ENCODE measurements at regions not wholly inside any gene's neighbourhood (a gene's known extent, or its start where the extent isn't known, plus 50 kb on each side); places are given as distances from the start of the nearest gene placed in this dataset.

- no peak for FAIRE-seq
Observed at GRCh38 chr3:153901152-153901551, 220.0 kb upstream of the ARHGEF26 start.

DNA sequence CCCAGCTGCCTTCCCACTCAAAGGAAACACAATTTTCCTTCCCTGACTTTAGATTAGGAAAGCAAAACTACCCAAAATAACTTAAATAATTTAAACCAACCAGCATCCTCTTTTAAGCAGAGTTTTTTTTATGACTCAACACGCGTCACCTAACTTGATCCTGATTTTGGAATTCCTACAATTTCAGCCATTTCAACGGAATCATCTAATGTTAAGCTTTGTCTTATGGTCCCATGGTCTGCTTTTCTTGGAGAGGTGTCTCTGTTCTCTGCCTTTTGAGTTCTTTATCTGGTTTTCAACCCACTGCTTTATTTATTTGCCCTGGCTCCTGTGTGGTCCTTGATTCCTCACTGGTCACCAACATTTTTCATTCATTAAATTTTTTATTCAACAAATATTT is 219.2 kb upstream of the ARHGEF26 start:
- H2AFZ ChIP-seq (ENCODE audit: control insufficient read depth, low read length) = no peak overlapping the region
- H3K9me3 ChIP-seq (ENCODE audit: control insufficient read depth, low read depth, low read length) = no peaks in the 10 kb centered on the region
- H3K4me3 ChIP-seq (ENCODE audit: control insufficient read depth in 2 of 3, extremely low read depth in 1 of 3, insufficient read depth in 2 of 3, low read depth in 1 of 3, low read length in 3 of 3) = no peak overlapping the region
- no peak overlapping the region for H3K27ac ChIP-seq (ENCODE audit: control insufficient read depth, insufficient read depth, low read length)
- FAIRE-seq (no peak), DNase-seq (ENCODE audit: low read depth, low spot score) (no peak)
- no peaks in the 10 kb centered on the region for H3K4me1 ChIP-seq (ENCODE audit: control insufficient read depth, extremely low read depth, insufficient read depth, low read length)
- H3K27me3 ChIP-seq (ENCODE audit: control insufficient read depth, extremely low read depth, insufficient read depth, low read length) = no peaks in the 10 kb centered on the region
- no peak overlapping the region for H3K9ac ChIP-seq (ENCODE audit: control insufficient read depth, extremely low read depth, insufficient read depth, low read length)
- no peaks in the 10 kb centered on the region for H3K36me3 ChIP-seq (ENCODE audit: control insufficient read depth in 2 of 2, extremely low read depth in 1 of 2, insufficient read depth in 2 of 2, low read length in 2 of 2)
- no peaks in the 10 kb centered on the region for H4K20me1 ChIP-seq (ENCODE audit: control insufficient read depth, extremely low read depth, insufficient read depth, low read length)
- H3K79me2 ChIP-seq (ENCODE audit: control insufficient read depth, insufficient read depth, low read length) = no peaks in the 10 kb centered on the region
- H3K4me2 ChIP-seq (ENCODE audit: control insufficient read depth, extremely low read depth, insufficient read depth, low read depth, low read length) = no peak overlapping the region
- no peaks in the 10 kb centered on the region for H3K9me1 ChIP-seq (ENCODE audit: control insufficient read depth, extremely low read depth, insufficient read depth, low read length)
- TF ChIP-seq, protein P1, sequence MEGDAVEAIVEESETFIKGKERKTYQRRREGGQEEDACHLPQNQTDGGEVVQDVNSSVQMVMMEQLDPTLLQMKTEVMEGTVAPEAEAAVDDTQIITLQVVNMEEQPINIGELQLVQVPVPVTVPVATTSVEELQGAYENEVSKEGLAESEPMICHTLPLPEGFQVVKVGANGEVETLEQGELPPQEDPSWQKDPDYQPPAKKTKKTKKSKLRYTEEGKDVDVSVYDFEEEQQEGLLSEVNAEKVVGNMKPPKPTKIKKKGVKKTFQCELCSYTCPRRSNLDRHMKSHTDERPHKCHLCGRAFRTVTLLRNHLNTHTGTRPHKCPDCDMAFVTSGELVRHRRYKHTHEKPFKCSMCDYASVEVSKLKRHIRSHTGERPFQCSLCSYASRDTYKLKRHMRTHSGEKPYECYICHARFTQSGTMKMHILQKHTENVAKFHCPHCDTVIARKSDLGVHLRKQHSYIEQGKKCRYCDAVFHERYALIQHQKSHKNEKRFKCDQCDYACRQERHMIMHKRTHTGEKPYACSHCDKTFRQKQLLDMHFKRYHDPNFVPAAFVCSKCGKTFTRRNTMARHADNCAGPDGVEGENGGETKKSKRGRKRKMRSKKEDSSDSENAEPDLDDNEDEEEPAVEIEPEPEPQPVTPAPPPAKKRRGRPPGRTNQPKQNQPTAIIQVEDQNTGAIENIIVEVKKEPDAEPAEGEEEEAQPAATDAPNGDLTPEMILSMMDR (optimal IDR thresholded peaks at IDR 0.05 in 1 of 3, IDR thresholded peaks at IDR 0.05 in 1 of 3, conservative IDR thresholded peaks at IDR 0.05 in 1 of 3; ENCODE audit: extremely low read depth in 1 of 3, insufficient read depth in 2 of 3, low read length in 3 of 3) = no peak
- TF ChIP-seq EZH2 (IDR thresholded peaks at IDR 0.05; ENCODE audit: low read length) = no peak
- dilution Hi-C loops (cut with MboI; ENCODE audit: extremely low pct_ligation_motif_present, low sequenced_read_pairs) = no loop called here

More at GRCh38 chr3:153901152-153901551, 220.0 kb upstream of the ARHGEF26 start:
- Histone ChIP-seq H3K9me3 (ENCODE audit: control insufficient read depth, low read depth, low read length) (no peaks in the 10 kb centered on the region), H3K27me3 (ENCODE audit: control insufficient read depth, extremely low read depth, insufficient read depth, low read length) (no peaks in the 10 kb centered on the region), H2AFZ (ENCODE audit: control insufficient read depth, low read length) (no peak overlapping the region), H3K27ac (ENCODE audit: control insufficient read depth, insufficient read depth, low read length) (no peak overlapping the region), H3K4me2 (ENCODE audit: control insufficient read depth, extremely low read depth, insufficient read depth, low read depth, low read length) (no peak overlapping the region), H3K36me3 (ENCODE audit: control insufficient read depth in 2 of 2, extremely low read depth in 1 of 2, insufficient read depth in 2 of 2, low read length in 2 of 2) (no peaks in the 10 kb centered on the region), H3K4me3 (ENCODE audit: control insufficient read depth in 2 of 3, extremely low read depth in 1 of 3, insufficient read depth in 2 of 3, low read depth in 1 of 3, low read length in 3 of 3) (no peak overlapping the region), H3K9ac (ENCODE audit: control insufficient read depth, extremely low read depth, insufficient read depth, low read length) (no peak overlapping the region), H3K79me2 (ENCODE audit: control insufficient read depth, insufficient read depth, low read length) (no peaks in the 10 kb centered on the region), H3K9me1 (ENCODE audit: control insufficient read depth, extremely low read depth, insufficient read depth, low read length) (no peaks in the 10 kb centered on the region), H4K20me1 (ENCODE audit: control insufficient read depth, extremely low read depth, insufficient read depth, low read length) (no peaks in the 10 kb centered on the region), H3K4me1 (ENCODE audit: control insufficient read depth, extremely low read depth, insufficient read depth, low read length) (no peaks in the 10 kb centered on the region)
- DNase-seq (ENCODE audit: low read depth, low spot score) = peak; percentile 13
- no peak for TF ChIP-seq EZH2 (IDR thresholded peaks at IDR 0.05; ENCODE audit: low read length)
- TF ChIP-seq, protein P1 (optimal IDR thresholded peaks at IDR 0.05 in 1 of 3, IDR thresholded peaks at IDR 0.05 in 1 of 3, conservative IDR thresholded peaks at IDR 0.05 in 1 of 3; ENCODE audit: extremely low read depth in 1 of 3, insufficient read depth in 2 of 3, low read length in 3 of 3) = no peak
- dilution Hi-C loops (cut with MboI; ENCODE audit: extremely low pct_ligation_motif_present, low sequenced_read_pairs) = no loop called here
